ENCODE measurements at regions not wholly inside any gene's neighbourhood (a gene's known extent, or its start where the extent isn't known, plus 50 kb on each side); places are given as distances from the start of the nearest gene placed in this dataset.
"Not testable (repeated sequence)": the region's sequence is repeated elsewhere in the genome, so short reads cannot be mapped to it uniquely, and the experiment has no call there.

GRCh38 chr2:234193977-234194563 is 143.6 kb downstream of the SPP2 start:
- no peak for DNase-seq (ENCODE audit: low read depth)

- no peak for DNase-seq (ENCODE audit: low read depth)
These were observed 141.4 kb downstream of the SPP2 start for GRCh38 chr2:234191819-234192407.

GRCh38 chr2:234189786-234190300 is 139.3 kb downstream of the SPP2 start:
- no peak for DNase-seq (ENCODE audit: low read depth)

- no peak for DNase-seq (ENCODE audit: low read depth)
These were observed 138.7 kb downstream of the SPP2 start for GRCh38 chr2:234189230-234189629.

- DNase-seq (ENCODE audit: low read depth), result no peak
These were observed 137.2 kb downstream of the SPP2 start for GRCh38 chr2:234187646-234188174.

GRCh38 chr2:234181121-234181520 is 130.6 kb downstream of the SPP2 start:
- DNase-seq (ENCODE audit: low read depth), result no peak

- DNase-seq (ENCODE audit: low read depth), result no peak
These were observed 128.5 kb downstream of the SPP2 start for GRCh38 chr2:234179031-234179363.

GRCh38 chr2:234178330-234179030 is 128.0 kb downstream of the SPP2 start:
- DNase-seq (ENCODE audit: low read depth), result no peak

GRCh38 chr2:234175649-234176048 is 125.1 kb downstream of the SPP2 start:
- no peak for DNase-seq (ENCODE audit: low read depth)

GRCh38 chr2:234174742-234175141 is 124.2 kb downstream of the SPP2 start:
- DNase-seq (ENCODE audit: low read depth), result no peak

- no peak for DNase-seq (ENCODE audit: low read depth)
These were observed 122.0 kb downstream of the SPP2 start for GRCh38 chr2:234172532-234172931.

GRCh38 chr2:234172066-234172465 is 121.6 kb downstream of the SPP2 start:
- DNase-seq (ENCODE audit: low read depth), result no peak

GRCh38 chr2:234171666-234172065 is 121.2 kb downstream of the SPP2 start:
- DNase-seq (ENCODE audit: low read depth), result no peak

GRCh38 chr2:234169674-234170073 is 119.2 kb downstream of the SPP2 start:
- DNase-seq (ENCODE audit: low read depth), result no peak

GRCh38 chr2:234168605-234169570 is 118.4 kb downstream of the SPP2 start:
- not testable (repeated sequence) for DNase-seq (ENCODE audit: low read depth)

- DNase-seq (ENCODE audit: low read depth), result no peak
These were observed 116.0 kb downstream of the SPP2 start for GRCh38 chr2:234166531-234166930.

GRCh38 chr2:234165421-234165820 is 114.9 kb downstream of the SPP2 start:
- no peak for DNase-seq (ENCODE audit: low read depth)

GRCh38 chr2:234164493-234165413 is 114.3 kb downstream of the SPP2 start:
- DNase-seq (ENCODE audit: low read depth), result peak; percentile 12

GRCh38 chr2:234163510-234164045 is 113.1 kb downstream of the SPP2 start:
- no peak for DNase-seq (ENCODE audit: low read depth)

- DNase-seq (ENCODE audit: low read depth), result no peak
These were observed 112.4 kb downstream of the SPP2 start for GRCh38 chr2:234162861-234163260.

GRCh38 chr2:234161932-234162331 is 111.4 kb downstream of the SPP2 start:
- no peak for DNase-seq (ENCODE audit: low read depth)

Measured in T follicular helper cell (primary cell).